GM21390 (cell line): ENCODE measurements at regions not wholly inside any gene's neighbourhood (a gene's known extent, or its start where the extent isn't known, plus 50 kb on each side); places are given as distances from the start of the nearest gene placed in this dataset.
"Not testable (repeated sequence)": the region's sequence is repeated elsewhere in the genome, so short reads cannot be mapped to it uniquely, and the experiment has no call there.

ENCODE experiments used
- ATAC-seq: cut with Tn5 transposase; IDR thresholded peaks from one replicate; pipeline ENCODE4 v1.9.1; 2021; ENCODE audit not compliant: unreplicated experiment

DNA sequence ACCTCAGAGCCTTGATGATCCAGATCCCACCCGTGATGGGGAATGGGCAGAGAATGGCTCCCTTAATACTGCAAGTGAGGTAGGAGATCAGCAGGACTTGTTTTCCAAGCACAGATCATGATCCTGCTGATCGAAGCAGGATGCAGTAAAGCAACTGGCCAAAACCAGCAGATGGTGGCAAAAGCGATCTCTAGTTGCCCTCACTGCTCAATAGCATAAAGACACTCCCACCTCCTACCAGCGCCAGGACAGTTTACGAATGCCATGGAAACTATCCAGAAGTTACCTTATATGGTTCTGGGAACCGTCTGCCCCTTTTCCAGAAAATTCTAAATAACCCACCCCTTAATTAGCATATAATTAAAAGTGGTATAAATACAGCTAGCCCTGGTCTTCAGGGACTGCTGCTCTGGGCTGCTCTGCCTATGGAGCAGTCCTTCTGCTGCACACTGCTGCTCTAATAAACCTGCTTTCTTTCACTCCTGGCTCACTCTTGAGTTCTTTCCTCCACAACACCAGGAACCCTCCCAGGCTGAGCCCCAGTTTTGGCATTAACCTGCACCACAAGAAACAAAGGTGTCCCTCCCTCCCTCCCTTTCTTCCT, 415.8 kb downstream of the PREX1 start:
- no peak for ATAC-seq

DNA sequence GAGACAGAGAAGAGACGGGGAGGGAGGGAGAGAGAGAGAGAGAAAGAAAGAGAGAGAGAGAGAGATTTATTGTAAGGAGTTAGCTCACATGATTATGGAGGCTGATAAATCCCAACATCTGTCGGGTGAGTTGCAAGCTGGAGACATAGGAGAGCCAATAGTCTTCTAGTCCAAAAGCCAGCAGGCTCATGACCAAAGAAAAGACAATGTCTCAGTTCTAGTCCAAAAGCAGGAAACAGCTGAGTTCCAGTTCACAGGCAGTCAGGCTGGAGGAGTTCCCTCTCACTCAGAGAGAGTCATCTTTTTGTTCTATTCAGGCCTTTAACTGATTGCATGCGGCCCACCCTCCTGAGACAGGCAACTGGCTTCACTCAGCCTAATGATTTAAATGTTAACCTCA, 416.6 kb downstream of the PREX1 start:
- no peak for ATAC-seq

DNA sequence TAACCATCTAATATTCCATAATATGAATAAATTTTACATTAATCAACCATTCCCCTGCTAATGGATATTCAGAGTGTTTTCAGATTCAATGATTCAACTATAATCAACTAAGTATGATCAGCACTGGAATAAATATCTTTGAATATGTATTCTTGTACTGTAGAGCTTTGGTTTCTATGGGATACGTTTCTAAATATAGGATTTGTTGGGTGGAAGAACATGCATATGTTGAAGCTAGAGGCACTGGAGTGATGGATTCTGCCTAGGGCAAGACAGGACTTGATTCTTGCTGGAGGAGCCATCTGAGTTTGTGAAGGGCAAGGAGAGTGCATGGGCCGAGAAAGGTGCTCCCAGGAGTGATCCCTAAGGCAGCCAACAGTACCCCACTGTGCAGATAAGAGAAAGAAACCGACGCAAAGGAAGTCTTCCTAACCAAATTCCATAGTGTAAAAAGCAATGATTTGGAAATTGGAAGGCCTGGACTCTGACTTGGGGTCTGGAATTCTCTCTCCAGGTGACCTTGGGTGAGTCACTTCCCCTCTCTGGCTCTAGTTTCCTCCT, 418.7 kb downstream of the PREX1 start:
- no peak for ATAC-seq

DNA sequence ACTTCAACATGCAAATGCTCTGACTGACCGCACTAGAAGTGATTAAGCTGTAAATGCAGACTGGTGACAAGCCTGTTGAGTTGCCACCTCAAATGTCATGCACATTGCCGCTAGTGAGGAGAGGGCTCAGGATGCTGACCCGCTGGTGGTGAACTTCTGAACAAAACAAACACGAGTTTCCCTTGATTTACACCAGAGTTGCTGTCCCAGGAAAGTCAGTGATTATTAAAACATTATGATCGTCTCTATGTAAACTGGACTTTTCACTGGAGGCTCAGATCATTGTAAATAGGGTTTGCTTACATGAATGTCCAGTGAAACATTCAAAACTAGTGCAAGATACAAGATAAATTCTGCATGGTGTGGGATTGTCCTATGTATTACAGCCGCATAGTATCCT, 420.1 kb downstream of the PREX1 start:
- no peak for ATAC-seq

DNA sequence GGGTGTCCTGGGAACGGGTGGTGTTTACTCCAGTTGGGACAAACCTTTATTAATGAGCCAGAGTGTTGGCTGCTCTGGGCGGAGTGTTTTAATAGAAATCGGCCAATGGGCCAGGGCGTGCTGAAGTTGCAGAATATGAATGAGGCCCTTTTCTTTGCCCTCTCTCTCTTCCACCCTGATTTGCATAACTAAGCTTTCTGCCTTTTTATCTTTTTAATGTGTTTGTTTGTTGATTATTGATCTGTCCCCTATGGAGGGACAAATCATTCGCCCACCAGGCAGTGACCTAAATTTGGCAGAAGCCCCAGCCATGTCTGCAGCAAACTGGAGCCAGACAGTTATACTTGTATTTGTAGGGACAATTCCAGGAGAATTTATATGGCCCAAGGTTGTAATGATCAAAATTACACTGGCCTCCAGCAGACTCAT, 420.9 kb downstream of the PREX1 start:
- no peak for ATAC-seq

DNA sequence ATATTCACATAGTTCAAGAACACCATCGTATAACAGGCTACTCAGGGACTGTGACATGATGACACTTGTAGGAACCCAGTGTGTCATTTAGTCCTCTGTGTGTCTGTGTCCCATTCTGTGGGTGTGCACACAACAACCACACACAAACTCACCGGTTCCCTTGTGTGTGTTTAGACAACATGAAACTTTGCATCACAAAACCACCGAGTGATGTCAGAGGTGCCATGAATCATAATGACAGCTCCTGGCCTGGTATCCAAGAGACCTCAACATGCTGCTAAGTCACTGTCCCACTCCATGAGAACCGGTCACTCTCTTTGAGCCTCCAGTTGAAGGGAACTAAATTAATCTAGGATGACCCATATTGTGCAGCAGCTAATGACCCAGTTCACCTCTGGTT, 421.3 kb downstream of the PREX1 start:
- no peak for ATAC-seq

DNA sequence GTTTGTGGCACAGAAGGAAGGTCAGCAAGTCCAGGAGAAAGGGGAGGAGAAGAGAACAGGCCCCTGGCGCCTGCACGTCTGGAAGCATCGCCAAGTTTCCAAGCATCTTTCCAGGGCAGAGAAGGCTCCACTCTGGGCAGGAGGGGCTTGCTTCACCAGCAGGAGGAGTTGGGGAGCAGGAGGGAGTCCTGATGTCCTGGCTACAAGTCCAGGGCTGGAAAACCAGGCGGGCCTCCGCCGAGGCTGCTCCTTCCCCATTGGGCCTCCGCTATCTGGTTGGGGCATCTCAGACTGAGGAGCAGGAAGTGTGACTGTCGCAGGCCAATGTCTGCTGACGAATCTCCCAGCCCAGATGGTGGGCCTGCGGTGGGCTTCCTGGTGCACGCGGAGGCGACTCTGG, 421.9 kb downstream of the PREX1 start:
- no peak for ATAC-seq

DNA sequence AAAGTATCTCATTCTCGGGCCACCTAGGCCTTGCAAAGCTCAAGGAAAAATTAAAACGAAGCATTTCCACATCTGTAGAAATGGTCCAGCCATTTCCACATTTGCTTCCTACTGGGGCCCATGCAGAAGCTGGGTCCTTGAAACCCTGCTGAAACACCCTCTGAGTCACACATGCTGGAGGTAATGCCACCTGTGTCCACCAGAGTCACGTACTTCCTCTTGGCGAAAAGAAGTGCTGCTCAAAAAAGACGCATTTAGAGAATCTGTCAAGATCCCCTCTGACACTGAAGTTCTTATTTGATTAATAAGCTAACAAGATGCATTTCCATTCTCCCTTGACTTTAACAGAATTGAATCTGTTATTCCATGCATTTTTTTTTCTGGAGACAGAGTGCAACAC, 423.2 kb downstream of the PREX1 start:
- ATAC-seq: no peak

DNA sequence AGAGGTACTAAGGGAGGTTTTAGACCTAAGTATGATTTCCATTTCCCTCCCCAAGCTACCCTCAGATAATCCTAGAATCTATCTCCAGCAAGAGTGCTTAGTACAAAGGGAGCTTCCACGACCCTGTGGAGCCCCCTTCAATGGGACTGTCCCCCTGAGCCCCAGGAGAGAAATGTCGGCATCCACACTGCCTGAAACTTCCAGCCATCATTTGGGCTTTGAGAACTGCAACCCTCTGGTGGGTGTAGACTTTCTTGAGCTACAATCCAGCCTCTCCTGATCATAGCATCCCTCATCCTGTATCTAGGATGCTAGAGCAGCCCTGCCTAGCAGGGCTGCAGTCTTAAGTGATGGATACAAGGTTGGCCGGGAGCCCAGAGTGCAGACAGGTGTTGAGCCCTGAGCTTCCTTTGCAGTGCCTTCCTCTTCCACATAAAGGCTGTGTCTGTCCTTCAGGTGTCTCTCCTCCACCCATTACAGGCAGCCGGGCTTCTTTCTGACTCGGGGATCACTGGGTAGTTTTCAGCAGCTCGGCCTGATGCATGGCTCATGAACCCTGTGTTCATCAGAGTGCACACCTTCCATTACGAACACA, 424.5 kb downstream of the PREX1 start:
- ATAC-seq: no peak

DNA sequence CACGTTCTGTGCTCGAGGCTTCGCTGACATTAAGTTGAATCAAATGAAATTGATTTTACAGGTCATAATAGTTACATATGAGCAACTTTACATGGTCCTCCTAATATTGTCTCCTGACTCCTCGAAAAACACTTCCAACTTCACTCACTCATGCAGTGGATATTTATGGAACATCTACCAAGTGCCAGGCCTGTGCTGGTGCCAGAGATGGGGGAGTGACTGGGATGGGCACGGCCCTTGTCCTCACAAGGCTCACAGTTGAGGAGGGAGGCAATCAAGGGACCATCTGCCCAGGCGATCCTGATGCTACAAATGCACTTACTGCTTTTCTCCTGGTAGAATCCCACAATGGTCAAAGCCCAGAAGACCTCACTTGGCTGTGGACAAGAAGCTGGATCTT, 426.4 kb downstream of the PREX1 start:
- ATAC-seq: no peak

DNA sequence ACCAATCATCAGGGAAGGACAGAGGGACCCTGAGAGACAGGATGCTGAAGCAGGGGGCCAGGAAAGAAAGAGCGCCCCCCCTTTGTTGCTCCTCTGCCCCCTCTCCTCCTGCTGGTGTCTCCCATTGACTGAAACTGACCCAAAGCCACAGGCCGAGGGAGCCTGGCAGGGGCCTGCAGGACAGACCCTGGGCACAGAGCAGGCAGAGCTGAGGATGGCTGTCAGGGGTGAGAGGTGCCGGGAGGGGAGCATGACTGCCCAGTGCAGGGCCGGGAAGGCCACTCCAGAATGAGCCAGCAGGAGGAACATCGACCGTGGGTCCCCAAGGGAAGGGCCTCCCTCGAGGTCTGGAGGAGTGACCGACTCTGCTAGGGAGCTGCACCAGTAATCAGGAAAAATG, 427.8 kb downstream of the PREX1 start:
- ATAC-seq: no peak

DNA sequence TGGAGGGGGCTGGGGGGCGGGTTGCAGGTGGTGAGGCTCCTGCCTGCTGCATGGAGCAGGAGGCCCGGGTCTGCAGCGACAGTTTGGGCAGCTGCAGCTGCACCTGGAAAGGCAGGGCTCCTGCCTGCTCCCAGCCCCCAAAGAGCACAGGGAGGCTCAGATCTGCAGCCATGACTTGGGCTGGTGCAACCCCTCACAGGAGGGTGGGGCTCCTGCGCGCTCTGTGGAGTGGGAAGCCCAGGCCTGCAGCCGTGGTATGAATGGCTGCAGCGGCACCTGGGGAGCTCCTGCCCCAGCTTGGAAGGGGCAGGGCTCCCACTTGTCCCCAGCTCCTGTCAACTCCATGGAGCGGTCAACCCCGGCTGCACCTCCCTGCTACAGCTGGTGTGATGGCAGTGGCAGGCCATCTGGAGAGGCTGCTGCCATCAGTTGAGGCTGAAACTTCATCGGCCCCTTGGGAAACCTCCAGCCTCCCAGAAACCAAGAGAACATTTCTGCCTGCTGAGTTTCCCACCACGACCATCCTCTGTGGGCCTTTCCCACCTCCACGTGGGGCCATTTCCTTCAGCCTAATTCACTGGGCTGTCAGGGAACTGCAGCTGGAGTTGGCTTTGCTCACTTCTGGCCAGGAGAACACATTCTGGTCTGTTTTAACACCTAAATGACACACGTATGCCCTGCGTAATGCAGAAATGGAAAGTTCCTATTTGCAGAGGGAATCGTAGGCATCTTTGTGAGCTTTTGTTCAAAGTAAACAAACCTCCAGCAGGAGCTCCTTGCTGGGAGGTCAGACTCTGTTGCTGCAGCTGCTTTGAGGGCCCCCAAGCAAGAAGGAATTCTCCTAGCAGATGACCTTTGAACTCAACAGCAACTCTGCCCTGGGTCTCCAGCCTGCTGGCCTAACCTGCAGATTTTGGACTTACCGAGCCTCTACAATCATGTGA, 429.0 kb downstream of the PREX1 start:
- ATAC-seq: no peak

DNA sequence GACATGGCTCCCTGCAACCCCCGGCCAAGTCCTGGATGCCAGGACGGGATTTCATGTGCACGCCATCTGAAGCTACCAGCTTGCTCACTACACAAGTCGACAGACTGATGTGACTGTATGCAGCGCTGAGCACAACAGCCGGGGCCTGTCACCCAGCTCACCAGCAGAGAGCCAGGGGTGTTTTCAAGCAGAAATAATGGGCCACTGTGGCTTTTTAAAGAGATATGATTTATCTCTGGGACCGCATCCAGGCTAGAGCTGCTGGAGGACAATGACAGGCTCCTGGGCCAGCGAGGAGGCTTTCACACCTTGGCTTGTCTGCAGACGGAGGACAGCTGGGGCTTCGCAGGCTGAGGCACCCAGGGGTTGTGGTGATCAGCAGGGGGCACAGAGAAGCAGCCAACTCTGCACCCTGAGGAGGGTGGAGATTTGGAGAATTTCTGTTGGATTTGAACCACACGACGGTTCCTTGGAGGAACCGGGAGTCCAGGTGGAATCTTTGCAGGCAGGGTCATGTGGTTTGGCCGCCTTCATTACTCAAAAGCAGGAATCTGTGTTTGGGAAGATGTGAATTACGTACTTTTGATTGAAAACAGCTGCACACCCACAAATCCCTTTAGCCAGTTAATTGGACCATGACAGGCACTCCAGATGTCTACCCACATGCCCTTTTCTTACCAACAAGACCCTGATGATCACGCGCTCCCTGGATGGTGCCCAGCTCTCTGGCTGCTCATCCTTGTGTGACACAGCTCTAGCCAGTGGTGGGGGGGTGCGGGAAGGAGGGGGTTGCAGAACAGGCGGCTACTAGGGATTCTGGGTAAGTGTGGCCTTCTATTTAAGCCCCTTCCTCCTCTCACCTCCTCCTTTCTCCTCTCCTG, 430.6 kb downstream of the PREX1 start:
- not testable (repeated sequence) for ATAC-seq

DNA sequence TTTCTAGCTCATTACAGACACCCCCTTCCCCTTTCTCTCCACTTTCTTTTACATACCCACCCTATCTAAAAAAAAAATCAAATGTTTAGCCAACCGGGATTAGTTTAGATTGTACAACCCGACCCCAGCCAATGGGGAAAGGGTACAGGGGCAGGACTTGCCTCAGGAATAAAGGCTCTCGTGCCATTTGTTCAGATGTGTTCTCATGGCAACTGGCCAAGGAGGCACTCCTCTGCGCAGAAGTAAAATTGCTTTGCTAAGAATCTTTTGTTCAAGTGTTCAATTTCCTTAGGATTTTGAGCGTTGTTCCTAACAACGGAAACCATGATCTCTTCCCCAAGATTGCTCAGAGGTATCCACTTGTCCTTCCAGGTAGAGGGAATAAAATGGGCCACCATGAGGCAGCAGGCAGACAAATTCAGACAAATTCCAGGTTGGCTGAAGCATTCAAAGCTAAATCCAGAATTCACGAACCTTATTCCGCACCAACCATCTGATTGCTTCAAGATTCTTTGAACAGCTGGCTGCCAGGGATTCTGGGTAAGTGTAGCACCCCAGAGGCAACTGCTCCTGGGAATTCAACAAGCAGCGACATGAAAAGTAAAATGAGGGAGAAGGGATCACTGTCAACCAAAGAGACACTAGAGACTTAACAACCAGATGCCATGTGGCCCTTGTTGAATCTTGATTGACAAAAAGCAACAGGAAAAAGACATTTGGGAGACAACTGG, 431.8 kb downstream of the PREX1 start:
- ATAC-seq: no peak

DNA sequence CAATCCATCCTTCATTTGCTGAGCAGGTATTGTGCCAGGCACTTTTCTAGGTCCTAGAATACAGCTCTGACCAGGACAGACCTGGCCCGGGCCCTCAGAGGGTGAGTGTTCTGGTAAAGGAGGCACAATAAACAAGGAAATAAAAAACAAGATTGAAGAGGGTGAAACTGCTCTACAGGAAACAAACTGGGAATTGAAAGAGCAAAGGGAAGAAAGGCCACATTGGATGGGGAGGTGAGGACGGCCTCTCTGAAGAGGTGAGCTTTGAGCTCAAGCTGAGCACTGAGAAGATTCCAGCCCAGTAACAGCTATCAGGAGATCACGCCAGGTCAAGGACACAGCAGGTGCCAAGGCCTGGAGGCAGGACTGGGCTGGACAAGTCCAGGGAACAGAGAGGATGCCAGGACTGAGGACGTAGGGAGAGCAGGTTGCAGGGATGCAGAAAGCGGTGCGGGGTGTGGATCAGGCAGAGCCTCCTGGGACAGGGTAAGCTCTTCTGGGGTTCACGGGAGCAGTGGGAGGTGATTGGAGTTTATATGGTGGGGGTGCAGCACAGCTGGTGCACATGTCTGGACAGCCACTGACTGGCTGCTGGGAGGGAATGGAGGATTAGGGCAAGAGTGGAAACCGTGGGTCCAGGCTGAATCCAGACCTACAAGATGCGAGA, 433.3 kb downstream of the PREX1 start:
- no peak for ATAC-seq

DNA sequence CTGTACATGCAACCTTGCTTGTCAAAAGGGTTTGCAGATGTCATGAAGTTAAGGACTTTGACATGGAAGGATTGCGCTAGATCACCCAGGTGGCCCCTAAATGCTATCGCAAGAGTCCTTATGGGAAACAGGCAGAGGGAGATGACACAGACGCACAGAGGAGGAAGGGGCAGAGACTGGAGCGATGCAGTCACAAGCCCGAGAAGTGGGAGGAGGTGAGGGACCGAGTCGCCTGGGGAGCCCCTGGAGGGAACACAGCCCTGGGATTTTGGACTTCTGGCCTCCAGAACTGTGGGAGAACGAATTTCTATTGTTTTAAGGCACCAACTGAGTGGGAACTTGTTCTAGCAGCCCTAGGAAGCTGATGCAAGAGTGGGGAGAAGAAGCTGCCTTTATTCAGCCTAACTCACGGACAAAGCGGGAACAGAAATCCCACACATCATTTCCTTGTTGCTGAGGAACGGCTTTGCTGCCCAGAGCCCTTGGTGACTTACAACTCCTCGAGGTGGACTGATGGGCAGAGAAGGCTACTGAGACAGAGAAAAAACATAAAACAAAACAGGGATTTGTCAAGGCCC, 434.0 kb downstream of the PREX1 start:
- ATAC-seq: no peak

DNA sequence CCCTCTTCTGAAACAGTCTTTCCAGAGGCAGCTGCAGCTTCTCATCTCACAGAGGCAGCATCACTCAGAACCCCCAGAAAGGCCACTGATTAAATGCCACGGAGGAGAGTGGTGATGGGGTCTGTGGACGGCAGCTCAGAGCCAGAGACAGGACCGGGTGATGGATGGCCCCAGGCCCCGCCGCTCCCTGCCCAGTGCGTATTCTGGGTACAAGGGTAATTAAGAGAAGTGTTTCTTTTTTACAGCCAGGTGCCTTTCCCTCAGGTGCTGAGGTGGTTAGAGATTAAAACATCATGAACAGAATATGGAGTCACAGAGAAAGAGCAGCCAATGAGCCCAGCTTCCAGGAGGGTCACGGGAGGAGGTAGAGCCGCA, 434.5 kb downstream of the PREX1 start:
- no peak for ATAC-seq

DNA sequence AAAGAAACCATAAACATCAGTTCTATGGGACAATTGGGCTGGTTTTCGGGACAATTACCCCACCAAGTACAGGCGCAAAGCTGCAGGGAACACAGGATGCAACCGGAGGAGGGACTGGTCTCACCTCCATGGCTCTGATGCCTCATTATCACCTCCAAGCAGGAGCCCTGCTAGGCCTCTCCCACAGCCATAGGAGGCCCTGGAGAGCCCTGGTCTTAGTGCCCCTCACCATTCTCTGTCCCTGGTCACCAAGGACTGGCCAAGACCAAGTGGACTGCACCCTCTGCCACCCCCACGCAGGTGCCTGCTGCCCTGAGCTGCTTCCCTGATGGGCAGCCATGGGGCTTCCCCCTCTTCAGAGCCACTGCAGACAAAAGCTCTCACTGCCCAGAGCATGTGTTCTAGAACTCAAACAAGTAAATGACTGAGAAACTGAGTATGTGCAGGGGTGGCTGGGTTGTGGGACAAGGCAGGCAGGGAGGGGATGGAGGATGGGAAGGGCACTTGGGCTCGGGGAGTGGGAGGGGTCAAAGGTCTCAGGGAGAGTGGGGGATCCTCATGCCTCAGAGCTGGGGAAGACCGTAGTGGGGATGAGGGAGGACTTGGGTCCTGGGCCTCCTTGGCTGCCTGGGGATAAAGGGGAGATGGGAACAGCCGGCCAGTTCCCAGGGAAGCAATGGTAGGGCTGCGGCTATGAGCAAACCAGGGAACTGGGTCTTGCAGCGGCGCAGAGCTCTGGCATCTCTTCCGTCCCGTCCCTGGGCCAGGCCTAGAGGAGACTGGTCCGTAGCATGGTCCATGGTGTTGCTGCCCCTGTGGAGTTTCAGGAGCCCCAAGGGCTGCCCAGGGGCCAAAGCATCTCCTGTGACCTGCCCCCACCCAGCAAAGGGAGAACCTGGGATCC, 435.1 kb downstream of the PREX1 start:
- ATAC-seq: no peak
